ENCODE measurements at regions not wholly inside any gene's neighbourhood (a gene's known extent, or its start where the extent isn't known, plus 50 kb on each side); places are given as distances from the start of the nearest gene placed in this dataset.

GRCh38 chr1:220385158-220385557 is 112.9 kb upstream of the RAB3GAP2 start:
- TF ChIP-seq, protein P1, sequence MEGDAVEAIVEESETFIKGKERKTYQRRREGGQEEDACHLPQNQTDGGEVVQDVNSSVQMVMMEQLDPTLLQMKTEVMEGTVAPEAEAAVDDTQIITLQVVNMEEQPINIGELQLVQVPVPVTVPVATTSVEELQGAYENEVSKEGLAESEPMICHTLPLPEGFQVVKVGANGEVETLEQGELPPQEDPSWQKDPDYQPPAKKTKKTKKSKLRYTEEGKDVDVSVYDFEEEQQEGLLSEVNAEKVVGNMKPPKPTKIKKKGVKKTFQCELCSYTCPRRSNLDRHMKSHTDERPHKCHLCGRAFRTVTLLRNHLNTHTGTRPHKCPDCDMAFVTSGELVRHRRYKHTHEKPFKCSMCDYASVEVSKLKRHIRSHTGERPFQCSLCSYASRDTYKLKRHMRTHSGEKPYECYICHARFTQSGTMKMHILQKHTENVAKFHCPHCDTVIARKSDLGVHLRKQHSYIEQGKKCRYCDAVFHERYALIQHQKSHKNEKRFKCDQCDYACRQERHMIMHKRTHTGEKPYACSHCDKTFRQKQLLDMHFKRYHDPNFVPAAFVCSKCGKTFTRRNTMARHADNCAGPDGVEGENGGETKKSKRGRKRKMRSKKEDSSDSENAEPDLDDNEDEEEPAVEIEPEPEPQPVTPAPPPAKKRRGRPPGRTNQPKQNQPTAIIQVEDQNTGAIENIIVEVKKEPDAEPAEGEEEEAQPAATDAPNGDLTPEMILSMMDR (IDR thresholded peaks at IDR 0.05), result no peak
- no peak for DNase-seq (ENCODE audit: extremely low spot score, unreplicated experiment)
- H3K36me3 Mint-ChIP-seq (ENCODE audit: unreplicated experiment), result peaks cover 3% of the 10 kb centered on the region
- no peak overlapping the region for H3K27ac Mint-ChIP-seq (ENCODE audit: unreplicated experiment)
- H3K9me3 Mint-ChIP-seq (ENCODE audit: unreplicated experiment), result peaks cover 16% of the 10 kb centered on the region
- no peak overlapping the region for H3K4me3 Mint-ChIP-seq (ENCODE audit: unreplicated experiment)
- H3K4me1 Mint-ChIP-seq (ENCODE audit: unreplicated experiment), result no peaks in the 10 kb centered on the region
- H3K27me3 Mint-ChIP-seq (ENCODE audit: unreplicated experiment), result peaks cover 26% of the 10 kb centered on the region

- Mint-ChIP-seq H3K9me3 (ENCODE audit: unreplicated experiment) (peaks cover 16% of the 10 kb centered on the region), H3K4me1 (ENCODE audit: unreplicated experiment) (no peaks in the 10 kb centered on the region), H3K27me3 (ENCODE audit: unreplicated experiment) (peaks cover 18% of the 10 kb centered on the region), H3K36me3 (ENCODE audit: unreplicated experiment) (peaks cover 3% of the 10 kb centered on the region), H3K27ac (ENCODE audit: unreplicated experiment) (no peak overlapping the region), H3K4me3 (ENCODE audit: unreplicated experiment) (no peak overlapping the region)
- no peak for DNase-seq (ENCODE audit: extremely low spot score, unreplicated experiment)
- TF ChIP-seq, protein P1 (IDR thresholded peaks at IDR 0.05), result no peak
These were observed 110.7 kb upstream of the RAB3GAP2 start for GRCh38 chr1:220382994-220383393.

DNA sequence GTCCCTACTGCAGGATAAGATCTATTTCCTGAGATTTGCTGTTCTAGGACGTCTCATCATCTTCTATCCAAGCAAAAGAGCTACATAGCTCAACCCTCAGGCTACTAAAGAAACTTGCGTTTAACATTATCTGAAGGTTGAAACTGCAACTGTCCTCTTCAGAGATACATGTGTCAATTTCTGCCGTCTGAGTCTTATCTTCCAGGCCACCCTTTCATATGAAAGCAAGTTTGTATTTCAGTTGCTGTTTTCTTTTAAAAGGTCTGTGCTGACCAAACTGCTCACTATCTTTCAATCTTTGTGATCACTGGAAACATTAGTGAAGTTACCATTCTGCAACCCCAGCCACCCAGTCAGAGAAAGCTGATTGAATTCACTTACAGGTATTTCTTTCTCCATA is 108.6 kb upstream of the RAB3GAP2 start:
- H3K27ac Mint-ChIP-seq (ENCODE audit: unreplicated experiment), result no peak overlapping the region
- DNase-seq (ENCODE audit: extremely low spot score, unreplicated experiment), result no peak
- H3K27me3 Mint-ChIP-seq (ENCODE audit: unreplicated experiment), result peaks cover 18% of the 10 kb centered on the region
- H3K9me3 Mint-ChIP-seq (ENCODE audit: unreplicated experiment), result peaks cover 16% of the 10 kb centered on the region
- TF ChIP-seq, protein P1 (IDR thresholded peaks at IDR 0.05), result no peak
- H3K4me3 Mint-ChIP-seq (ENCODE audit: unreplicated experiment), result no peak overlapping the region
- peaks cover 3% of the 10 kb centered on the region for H3K36me3 Mint-ChIP-seq (ENCODE audit: unreplicated experiment)
- H3K4me1 Mint-ChIP-seq (ENCODE audit: unreplicated experiment), result no peaks in the 10 kb centered on the region

DNA sequence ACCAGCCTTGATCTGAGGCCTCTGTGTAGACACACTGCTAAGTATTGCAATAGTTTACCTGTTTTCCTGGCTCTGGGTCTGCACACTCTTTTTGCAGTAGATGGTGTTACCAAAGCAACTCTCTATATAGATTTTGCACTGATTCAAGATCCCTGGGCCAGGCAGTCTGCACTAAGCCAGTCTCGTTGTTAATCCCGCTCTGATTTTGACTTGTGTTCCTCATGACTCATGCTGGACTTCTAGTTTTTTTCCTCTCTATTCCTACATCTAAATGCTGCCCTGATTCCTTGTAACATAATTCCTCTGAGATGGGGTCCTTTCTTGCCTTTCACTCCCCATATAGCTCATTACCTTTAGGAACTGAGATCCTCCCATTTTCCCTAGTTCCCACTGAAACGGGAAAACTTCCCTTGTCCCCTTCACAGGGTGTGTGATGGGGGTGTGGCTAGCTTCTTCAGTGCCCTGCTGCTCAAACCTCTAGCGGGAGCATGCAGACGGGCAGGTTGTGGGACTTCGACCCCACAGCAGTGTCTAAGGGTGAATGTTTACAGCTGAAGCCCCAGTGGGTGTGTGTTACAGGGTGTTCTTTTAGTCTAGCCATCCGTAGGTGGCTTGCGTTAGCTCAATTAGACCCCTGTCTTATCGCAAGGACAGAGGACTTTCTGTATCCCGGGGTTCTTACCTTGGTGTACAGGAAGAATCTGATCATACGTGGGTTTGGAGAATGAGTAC is 106.5 kb upstream of the RAB3GAP2 start:
- Mint-ChIP-seq H3K4me1 (ENCODE audit: unreplicated experiment) (no peaks in the 10 kb centered on the region), H3K27me3 (ENCODE audit: unreplicated experiment) (peaks cover 17% of the 10 kb centered on the region), H3K9me3 (ENCODE audit: unreplicated experiment) (no peaks in the 10 kb centered on the region), H3K27ac (ENCODE audit: unreplicated experiment) (no peak overlapping the region), H3K4me3 (ENCODE audit: unreplicated experiment) (no peak overlapping the region), H3K36me3 (ENCODE audit: unreplicated experiment) (no peaks in the 10 kb centered on the region)
- TF ChIP-seq, protein P1 (IDR thresholded peaks at IDR 0.05), result no peak
- DNase-seq (ENCODE audit: extremely low spot score, unreplicated experiment), result no peak

GRCh38 chr1:220375715-220376114 is 103.5 kb upstream of the RAB3GAP2 start:
- H3K27ac Mint-ChIP-seq (ENCODE audit: unreplicated experiment), result no peak overlapping the region
- H3K4me3 Mint-ChIP-seq (ENCODE audit: unreplicated experiment), result no peak overlapping the region
- no peaks in the 10 kb centered on the region for H3K36me3 Mint-ChIP-seq (ENCODE audit: unreplicated experiment)
- H3K4me1 Mint-ChIP-seq (ENCODE audit: unreplicated experiment), result peaks cover under 1% of the 10 kb centered on the region
- no peak for DNase-seq (ENCODE audit: extremely low spot score, unreplicated experiment)
- H3K9me3 Mint-ChIP-seq (ENCODE audit: unreplicated experiment), result no peaks in the 10 kb centered on the region
- TF ChIP-seq, protein P1 (IDR thresholded peaks at IDR 0.05), result no peak
- H3K27me3 Mint-ChIP-seq (ENCODE audit: unreplicated experiment), result peaks cover 18% of the 10 kb centered on the region
